HCT116 (cell line): ENCODE measurements at regions not wholly inside any gene's neighbourhood (a gene's known extent, or its start where the extent isn't known, plus 50 kb on each side); places are given as distances from the start of the nearest gene placed in this dataset.

Experiments used
- ATAC-seq: fragments of 200-7000 bp; cut with Tn5 transposase; 2 replicates; pipeline ENCODE4 v1.9.1; 2020; ENCODE audit warnings: mild to moderate bottlenecking, moderate library complexity
- BruUV-seq: library from RNA; stranded (reverse); fragments of 400-500 nt; replicated peaks from 2 replicates; lab custom pipeline; 2021; lab: Mats Ljungman, UMichigan
- CTCF ChIA-PET: fragments of 300-600 bp; sonication (Branson Sonifier 250); formaldehyde crosslinking; loops from one replicate; lab custom pipeline; 2021; ENCODE audit warnings: antibody characterized with exemption; lab: Charles Lee
- POLR2A ChIA-PET: fragments of 300-600, 350-600 bp; sonication (Branson Sonifier 250); formaldehyde crosslinking; loops from one replicate; lab custom pipeline; 2021; ENCODE audit warnings: antibody characterized with exemption; lab: Charles Lee
- RAD21 ChIA-PET, 2 experiments: fragments of 300-600 bp; sonication (Branson Sonifier 250); formaldehyde crosslinking; loops; one replicate each; lab custom pipeline; 2023; ENCODE audit warnings: low total read pairs in 2 of 2; ENCODE audit not compliant: uncharacterized antibody in 2 of 2, unreplicated experiment in 2 of 2, low non-redundant PET in 1 of 2; lab: Charles Lee
- DNase-seq: peaks from one replicate; pipeline ENCODE4 v3.0.0-alpha.2; 2010; ENCODE audit warnings: low read depth, low spot score
- H2AFZ ChIP-seq: fragments of 200-600 bp; shearing (Covaris generic), sonication (generic); 2 replicates; pipeline ENCODE4 v1.6.1; 2017; ENCODE audit warnings: low read depth, mixed run types, mixed read lengths, antibody characterized with exemption, low read length; ENCODE audit not compliant: poor library complexity, severe bottlenecking
- H3K27ac ChIP-seq: 2 replicates; pipeline ENCODE4 v1.5.1; 2012; ENCODE audit warnings: low read depth, low read length
- H3K27me3 ChIP-seq: fragments of 200-600 bp; sonication (generic); 2 replicates; pipeline ENCODE4 v1.6.1; 2016; ENCODE audit warnings: mixed run types, low read length, mixed read lengths; ENCODE audit not compliant: insufficient read depth
- H3K36me3 ChIP-seq, 2 experiments: fragments of 200-500 bp in 1 of 2; fragments of 200-600 bp in 1 of 2; sonication (Bioruptor generic) in 1 of 2; sonication (generic) in 1 of 2; 2 replicates each; pipeline versions ENCODE4 v1.5.1 to v1.6.1; 2014 to 2016; ENCODE audit warnings: low read length in 2 of 2, inconsistent platforms in 1 of 2, mixed read lengths in 1 of 2, mixed run types in 1 of 2; ENCODE audit not compliant: insufficient read depth in 2 of 2, control insufficient read depth in 1 of 2
- H3K4me1 ChIP-seq, 2 experiments: fragments of 200-600 bp in 1 of 2; sonication (generic) in 1 of 2; 2 replicates each; pipeline versions ENCODE4 v1.5.1 to v1.6.1; 2012 to 2017; ENCODE audit warnings: low read length in 2 of 2, inconsistent platforms in 1 of 2, mild to moderate bottlenecking in 1 of 2, mixed read lengths in 1 of 2, mixed run types in 1 of 2, moderate library complexity in 1 of 2; ENCODE audit not compliant: insufficient read depth in 2 of 2, control insufficient read depth in 1 of 2
- H3K4me2 ChIP-seq: fragments of 200-600 bp; sonication (generic); 2 replicates; pipeline ENCODE4 v1.6.1; 2017; ENCODE audit warnings: mixed run types, low read length, mixed read lengths
- H3K4me3 ChIP-seq, 2 experiments: fragments of 200-600 bp in 1 of 2; sonication (generic) in 1 of 2; replicated peaks in 1 of 2; 2 replicates each; pipeline ENCODE4 v1.5.1; 2011 to 2016; ENCODE audit warnings: low read length in 2 of 2, control low read depth in 1 of 2, low read depth in 1 of 2, mild to moderate bottlenecking in 1 of 2, mixed read lengths in 1 of 2, mixed run types in 1 of 2
- H3K79me2 ChIP-seq: fragments of 200-600 bp; sonication (generic); 2 replicates; pipeline ENCODE4 v1.6.1; 2017; ENCODE audit warnings: mild to moderate bottlenecking, mixed run types, low read length, moderate library complexity, mixed read lengths; ENCODE audit not compliant: insufficient read depth
- H3K9ac ChIP-seq: fragments of 200-600 bp; sonication (generic); 2 replicates; pipeline ENCODE4 v1.6.1; 2016; ENCODE audit warnings: low read length, mixed read lengths
- H3K9me2 ChIP-seq: fragments of 200-600 bp; sonication (generic), shearing (Covaris generic); 2 replicates; pipeline ENCODE4 v1.6.1; 2017; ENCODE audit warnings: mixed run types, mild to moderate bottlenecking, moderate library complexity; ENCODE audit not compliant: insufficient read depth
- H3K9me3 ChIP-seq, 2 experiments: fragments of 200-500 bp in 1 of 2; fragments of 200-600 bp in 1 of 2; sonication (Bioruptor generic) in 1 of 2; sonication (generic) in 1 of 2; 2 replicates each; pipeline ENCODE4 v1.6.1; 2014 to 2017; ENCODE audit warnings: low read length in 2 of 2, mixed read lengths in 2 of 2, inconsistent platforms in 1 of 2, low read depth in 1 of 2, mild to moderate bottlenecking in 1 of 2, mixed run types in 1 of 2, moderate library complexity in 1 of 2; ENCODE audit not compliant: control insufficient read depth in 1 of 2, insufficient read depth in 1 of 2
- H4K20me1 ChIP-seq: fragments of 200-600 bp; sonication (generic), shearing (Covaris generic); 2 replicates; pipeline ENCODE4 v1.6.1; 2017; ENCODE audit warnings: mixed run types, mild to moderate bottlenecking, moderate library complexity; ENCODE audit not compliant: insufficient read depth
- CBX3 ChIP-seq: IDR thresholded peaks from 2 replicates; pipeline ENCODE4 v1.6.1; 2012; ENCODE audit warnings: low read depth
- EGR1 ChIP-seq: IDR thresholded peaks from 2 replicates; pipeline ENCODE4 v1.6.1; 2012; ENCODE audit warnings: low read depth
- EZH2 ChIP-seq: fragments of 200-600 bp; sonication (generic); IDR thresholded peaks from 2 replicates; pipeline ENCODE4 v1.6.1; 2017; ENCODE audit warnings: antibody characterized with exemption, mixed run types
- EZH2phosphoT487 ChIP-seq: fragments of 200-600 bp; IDR thresholded peaks from 2 replicates; pipeline ENCODE4 v1.6.1; 2018; ENCODE audit warnings: antibody characterized with exemption, borderline replicate concordance
- FOSL1 ChIP-seq: IDR thresholded peaks from 2 replicates; pipeline ENCODE4 v1.6.1; 2012; ENCODE audit warnings: low read depth
- JUND ChIP-seq: IDR thresholded peaks from 2 replicates; pipeline ENCODE4 v1.6.1; 2012
- POLR2A ChIP-seq: IDR thresholded peaks from 2 replicates; pipeline ENCODE4 v1.7.0; 2011; ENCODE audit warnings: borderline replicate concordance; ENCODE audit not compliant: insufficient read depth, insufficient read length; ENCODE audit errors: extremely low read depth
- POLR2AphosphoS5 ChIP-seq: IDR thresholded peaks from 2 replicates; pipeline ENCODE4 v1.6.1; 2011; ENCODE audit warnings: mild to moderate bottlenecking, low read depth, low read length, moderate library complexity
- RAD21 ChIP-seq: IDR thresholded peaks from 2 replicates; pipeline ENCODE4 v1.6.1; 2012; ENCODE audit warnings: low read depth, mild to moderate bottlenecking
- SIN3A ChIP-seq: IDR thresholded peaks from 2 replicates; pipeline ENCODE4 v1.6.1; 2012; ENCODE audit warnings: low read depth
- SRF ChIP-seq: IDR thresholded peaks from 2 replicates; pipeline ENCODE4 v1.6.1; 2012; ENCODE audit warnings: low read depth
- TCF7L2 ChIP-seq: IDR thresholded peaks from 2 replicates; pipeline ENCODE4 v1.7.0; 2011; ENCODE audit warnings: borderline replicate concordance, inconsistent platforms; ENCODE audit not compliant: insufficient read depth, insufficient read length; ENCODE audit errors: extremely low read depth
- YY1 ChIP-seq: IDR thresholded peaks from 2 replicates; pipeline ENCODE4 v1.6.1; 2011; ENCODE audit warnings: low read length, low read depth, moderate library complexity, mild to moderate bottlenecking; ENCODE audit not compliant: insufficient replicate concordance; ENCODE audit errors: extremely low read depth
- ZFX ChIP-seq: fragments of 450-650 bp; IDR thresholded peaks from 2 replicates; pipeline ENCODE4 v1.6.1; 2017
- ZNF274 ChIP-seq: fragments of 200-500 bp; sonication (Bioruptor generic); IDR thresholded peaks from 2 replicates; pipeline ENCODE4 v1.6.1; 2014; ENCODE audit warnings: mild to moderate bottlenecking, low read depth, low read length, inconsistent platforms
- intact Hi-C: fragments of 100-400 bp; cut with micrococcal nuclease; formaldehyde crosslinking; loops from 2 replicates; pipeline ENCODE4 v1.10.0; 2022
- TF ChIP-seq, protein P1 (sequence below): IDR thresholded peaks from 2 replicates; pipeline ENCODE4 v1.6.1; 2012
- TF ChIP-seq, protein P2 (sequence below): IDR thresholded peaks from 2 replicates; pipeline ENCODE4 v1.6.1; 2012

DNA sequence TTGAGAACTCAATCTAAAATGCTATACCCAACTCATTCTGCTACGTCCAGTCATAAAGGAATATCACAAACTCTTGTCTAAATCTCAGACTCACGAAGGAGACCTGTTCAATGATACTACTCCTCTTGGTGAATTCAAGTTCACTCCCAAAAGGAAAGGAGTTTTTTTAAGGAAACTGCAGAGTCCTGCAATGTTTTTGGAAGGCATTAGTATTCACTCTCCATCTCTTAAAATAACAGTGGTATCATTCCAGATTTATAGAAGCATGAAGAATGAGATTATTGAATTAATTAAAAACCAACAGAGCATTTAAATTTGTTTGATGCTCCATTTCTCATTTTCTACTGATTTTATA is 73.4 kb downstream of the FOXD1 start:
- no peak overlapping the region for H3K27ac ChIP-seq
- H3K27me3 ChIP-seq, result no peaks in the 10 kb centered on the region
- H3K4me2 ChIP-seq, result no peak overlapping the region
- intact Hi-C loops, result no loop called here
- no TSS peak for BruUV-seq
- TF ChIP-seq POLR2AphosphoS5 (no peak), EZH2 (no peak), TCF7L2 (no peak), EGR1 (no peak), RAD21 (no peak), ZFX (no peak), SIN3A (no peak), ZNF274 (no peak), JUND (no peak)
- TF ChIP-seq, protein P1, sequence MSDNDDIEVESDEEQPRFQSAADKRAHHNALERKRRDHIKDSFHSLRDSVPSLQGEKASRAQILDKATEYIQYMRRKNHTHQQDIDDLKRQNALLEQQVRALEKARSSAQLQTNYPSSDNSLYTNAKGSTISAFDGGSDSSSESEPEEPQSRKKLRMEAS, result no peak
- TF ChIP-seq, all 23 proteins: peak for 0
- Histone ChIP-seq H3K36me3 (no peaks in the 10 kb centered on the region), H3K79me2 (no peaks in the 10 kb centered on the region), H2AFZ (no peak overlapping the region), H3K9me3 (no peaks in the 10 kb centered on the region), H4K20me1 (no peaks in the 10 kb centered on the region), H3K4me3 (no peak overlapping the region), H3K9me2 (no peaks in the 10 kb centered on the region; the same call in 1 of the 2 replicates), H3K9ac (no peak overlapping the region), H3K4me1 (peaks cover 9 to 55% of the 10 kb centered on the region in 2 experiments)
- ChIA-PET RAD21 (no interaction called here), POLR2A (no interaction called here), CTCF (no interaction called here)
- no peak for DNase-seq
- no peak for ATAC-seq

DNA sequence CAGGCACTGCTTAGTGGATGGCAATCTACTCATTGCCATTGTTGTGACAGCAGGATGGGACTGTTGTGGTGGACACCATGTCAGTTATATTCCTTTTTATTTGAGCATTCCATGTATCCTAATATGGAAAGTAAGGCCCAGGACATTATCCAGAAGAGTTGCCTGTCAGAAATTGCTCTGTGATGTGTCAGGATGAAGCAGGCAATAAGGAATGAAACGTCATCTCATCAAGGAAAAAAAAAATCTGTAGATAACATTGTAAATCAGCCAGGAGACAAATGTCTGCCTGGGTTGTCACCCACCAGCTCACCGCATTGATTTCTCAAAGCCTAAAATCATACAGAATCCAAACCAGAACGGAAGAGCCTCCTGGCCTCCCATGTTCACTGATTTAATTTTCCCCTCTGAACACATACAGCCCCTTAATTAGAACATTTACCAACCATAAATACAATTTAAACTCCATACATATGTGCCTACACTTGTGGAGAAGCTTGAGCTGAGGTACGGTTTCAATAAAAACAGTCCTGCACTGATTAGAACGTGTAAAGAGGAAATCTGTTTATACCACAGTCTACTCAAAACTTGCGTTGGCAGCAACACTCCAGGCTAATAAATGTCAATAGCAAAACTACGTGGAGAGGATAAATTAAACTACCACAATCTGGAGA is 73.9 kb downstream of the FOXD1 start:
- H3K27me3 ChIP-seq, result no peaks in the 10 kb centered on the region
- H3K4me1 ChIP-seq, result peaks cover 13 to 60% of the 10 kb centered on the region in 2 experiments
- ChIA-PET POLR2A (no interaction called here), CTCF (no interaction called here), RAD21 (no interaction called here)
- H4K20me1 ChIP-seq, result no peaks in the 10 kb centered on the region
- no peaks in the 10 kb centered on the region; the same call in 1 of the 2 replicates for H3K9me2 ChIP-seq
- no peak overlapping the region for H3K27ac ChIP-seq
- ATAC-seq, result no peak
- H3K9ac ChIP-seq, result no peak overlapping the region
- intact Hi-C loops, result no loop called here
- peak overlapping the region; percentile 24 for H2AFZ ChIP-seq
- no peak for DNase-seq
- H3K79me2 ChIP-seq, result no peaks in the 10 kb centered on the region
- no TSS peak for BruUV-seq
- H3K4me3 ChIP-seq, result no peak overlapping the region
- no peaks in the 10 kb centered on the region for H3K36me3 ChIP-seq
- TF ChIP-seq RAD21, result no peak
- TF ChIP-seq TCF7L2, result no peak
- TF ChIP-seq, protein P1, result no peak
- no peak for TF ChIP-seq EZH2
- TF ChIP-seq, protein P2, sequence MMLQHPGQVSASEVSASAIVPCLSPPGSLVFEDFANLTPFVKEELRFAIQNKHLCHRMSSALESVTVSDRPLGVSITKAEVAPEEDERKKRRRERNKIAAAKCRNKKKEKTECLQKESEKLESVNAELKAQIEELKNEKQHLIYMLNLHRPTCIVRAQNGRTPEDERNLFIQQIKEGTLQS, result no peak
- no peak for TF ChIP-seq CBX3
- TF ChIP-seq FOSL1, result no peak
- TF ChIP-seq POLR2A, result no peak
- TF ChIP-seq ZFX, result no peak
- no peak for TF ChIP-seq YY1
- no peak for TF ChIP-seq ZNF274
- no peak for TF ChIP-seq EZH2phosphoT487
- TF ChIP-seq SRF, result no peak
- TF ChIP-seq EGR1, result no peak
- no peaks in the 10 kb centered on the region for H3K9me3 ChIP-seq
- no peak overlapping the region; the same call in 1 of the 2 replicates for H3K4me2 ChIP-seq
